Fibroblast of skin of right biceps (primary cell): ENCODE measurements at regions not wholly inside any gene's neighbourhood (a gene's known extent, or its start where the extent isn't known, plus 50 kb on each side); places are given as distances from the start of the nearest gene placed in this dataset.

Source experiments
- DNase-seq: peaks from one replicate; pipeline ENCODE4 v3.0.0-alpha.2; 2013

- DNase-seq, result no peak
These were observed 97.6 kb downstream of the LYZL2 start for GRCh38 chr10:30531751-30532530.

- no peak for DNase-seq
These were observed 95.5 kb downstream of the MAP3K8 start for GRCh38 chr10:30529373-30529998.

DNA sequence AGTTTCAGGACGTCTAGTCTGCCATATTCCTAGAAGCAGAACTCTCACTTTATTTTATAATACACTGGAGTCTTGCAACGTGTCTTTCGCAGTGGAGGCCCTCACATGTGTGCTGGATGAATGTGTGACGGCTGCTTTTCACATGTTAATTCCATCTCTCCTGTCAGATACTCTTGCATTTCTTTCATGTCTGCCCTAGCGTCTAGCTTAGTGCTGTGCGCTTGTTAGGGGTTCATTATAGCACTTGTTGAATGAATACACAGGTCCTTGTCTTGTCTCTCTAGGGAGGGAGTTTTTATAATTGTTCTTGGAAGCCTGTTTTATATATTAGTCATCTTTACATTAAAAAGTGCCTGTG is 94.4 kb downstream of the MAP3K8 start:
- DNase-seq, result no peak

DNA sequence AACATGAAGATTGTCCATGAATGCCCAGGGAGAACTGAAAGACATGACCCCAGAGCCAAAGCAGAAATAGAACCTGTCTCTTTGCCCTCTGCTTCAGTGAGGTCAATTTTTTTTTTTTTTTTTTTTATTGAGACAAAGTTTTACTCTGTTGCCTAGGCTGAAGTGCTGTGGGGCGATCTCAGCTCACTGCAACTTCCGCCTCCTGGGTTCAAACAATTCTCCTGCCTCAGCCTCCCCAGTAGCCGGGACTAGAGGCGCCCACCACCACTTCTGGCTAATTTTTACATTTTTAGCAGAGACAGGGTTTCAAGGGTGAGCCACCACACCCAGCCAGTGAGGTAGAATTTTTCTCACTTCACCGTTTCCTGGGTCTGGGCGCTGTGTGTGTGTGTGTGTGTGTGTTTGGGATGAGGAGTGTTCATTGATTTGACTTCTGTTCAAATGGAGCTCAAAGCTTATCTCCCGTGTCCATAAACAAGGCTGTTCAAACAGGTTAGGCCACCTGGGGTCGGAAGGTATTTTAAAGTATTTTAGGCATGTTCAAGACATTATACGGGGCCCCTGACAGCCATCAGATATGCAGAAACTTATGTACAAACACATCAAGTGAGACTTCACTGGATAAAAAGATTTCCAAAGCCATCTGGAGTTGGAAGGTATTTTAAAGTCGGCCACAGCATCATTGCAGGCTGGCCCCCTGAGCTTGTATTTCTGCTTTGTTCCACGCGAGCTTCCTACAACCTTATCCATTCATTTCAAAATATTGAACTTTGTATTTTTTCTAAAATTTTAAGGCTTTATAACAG is 93.8 kb downstream of the MAP3K8 start:
- no peak for DNase-seq

- peak; percentile 10 for DNase-seq
These were observed 88.7 kb downstream of the MAP3K8 start for GRCh38 chr10:30522661-30523078.

GRCh38 chr10:30518907-30519306 is 84.9 kb downstream of the MAP3K8 start:
- DNase-seq, result no peak
